Stimulated activated CD8-positive, alpha-beta memory T cell treated with anti-CD3 and anti-CD28 coated beads, Interleukin-4, amount 100 ng/mL, for 48 hours (primary cell): ENCODE measurements at regions not wholly inside any gene's neighbourhood (a gene's known extent, or its start where the extent isn't known, plus 50 kb on each side); places are given as distances from the start of the nearest gene placed in this dataset.
"Not testable (repeated sequence)": the region's sequence is repeated elsewhere in the genome, so short reads cannot be mapped to it uniquely, and the experiment has no call there.

Experiments used
- DNase-seq: peaks from one replicate; pipeline ENCODE4 v3.0.0-alpha.2; 2020

DNA sequence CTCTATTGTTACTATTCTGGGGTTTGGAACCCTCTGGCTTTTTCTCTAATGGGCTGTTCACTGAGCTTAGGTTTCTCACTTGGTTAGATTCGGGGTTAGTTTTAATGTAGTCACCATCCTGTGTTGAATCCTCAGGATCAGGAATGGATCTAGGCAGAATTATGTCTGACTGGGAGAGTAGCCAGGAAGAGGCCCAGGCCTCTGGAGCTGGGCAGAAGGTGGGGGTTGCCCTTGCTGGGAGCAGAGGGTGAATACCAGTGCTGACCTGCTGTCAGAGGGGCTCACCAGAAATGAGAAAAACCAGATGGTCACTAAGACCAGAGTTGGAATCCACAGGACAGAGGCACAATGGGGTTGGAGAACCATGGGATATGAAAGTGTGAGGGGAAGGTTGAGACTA lies 126.6 kb upstream of the SLC4A4 start:
- DNase-seq = no peak

DNA sequence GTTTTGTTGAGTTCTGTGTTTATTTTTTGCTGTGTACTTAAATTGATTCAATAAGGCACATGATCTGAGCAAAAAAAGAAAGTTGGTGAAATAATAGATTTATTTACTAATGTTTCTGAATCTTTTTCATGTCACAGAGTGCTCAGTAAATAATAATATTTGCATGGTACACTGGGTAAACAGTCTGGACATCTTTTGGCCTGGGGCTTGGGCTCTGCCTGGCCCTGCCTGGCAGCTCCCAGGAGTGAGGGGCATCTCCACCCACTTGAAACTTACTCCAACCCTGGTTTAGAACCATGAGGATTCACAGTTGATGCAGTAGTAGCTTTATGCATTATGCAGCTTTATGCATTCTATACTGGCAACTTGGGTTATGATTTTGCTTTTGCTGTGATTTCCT lies 124.2 kb upstream of the SLC4A4 start:
- no peak for DNase-seq

DNA sequence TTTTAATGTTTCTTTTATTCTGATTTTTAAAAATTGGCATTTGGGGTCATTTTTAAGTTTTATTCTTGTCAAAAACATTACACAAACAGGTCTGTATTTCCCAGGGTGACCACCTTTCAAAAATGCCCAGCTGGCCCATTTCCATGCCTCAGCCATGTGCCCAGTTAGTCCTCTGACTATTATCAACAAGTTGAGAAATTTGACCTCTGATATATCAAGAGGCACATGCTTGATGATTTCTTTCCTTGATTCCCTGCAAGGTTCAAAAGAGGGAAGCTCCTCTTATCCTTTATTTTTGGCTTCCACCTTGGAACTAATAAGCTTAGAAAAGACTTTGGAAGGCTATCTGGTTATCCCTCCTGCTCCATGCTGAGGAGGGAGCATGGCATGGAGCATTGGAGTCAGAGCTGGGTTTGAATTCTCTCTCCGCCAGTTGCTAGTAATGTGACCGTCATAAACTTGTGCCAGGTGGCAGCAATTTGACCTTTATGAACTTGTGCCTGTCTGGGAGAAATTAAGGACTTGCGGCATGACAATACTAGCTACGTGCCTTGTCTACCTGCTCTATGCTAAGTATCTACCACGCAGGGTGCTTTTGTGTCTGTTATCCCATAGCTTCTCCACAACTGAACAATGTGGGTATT lies 122.4 kb upstream of the SLC4A4 start:
- DNase-seq = no peak

DNA sequence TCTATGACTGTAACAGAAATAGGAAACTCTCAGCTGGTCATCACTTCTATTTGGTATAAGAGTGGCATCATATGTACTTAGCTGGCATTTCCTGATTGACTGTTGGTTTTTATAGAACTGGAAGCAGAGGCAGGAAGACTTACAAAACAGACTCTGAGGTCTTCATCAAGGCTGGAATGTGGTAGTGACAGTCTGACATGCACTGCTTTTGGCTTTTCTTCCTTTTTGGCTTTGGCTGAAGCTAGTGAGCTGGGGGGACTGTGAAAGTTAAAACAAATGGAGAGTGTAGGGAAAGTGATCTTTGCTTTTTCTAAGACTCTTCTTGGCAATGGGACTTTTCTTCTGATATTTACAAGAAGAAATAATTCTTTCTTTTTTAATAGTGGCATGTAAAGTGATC lies 121.1 kb upstream of the SLC4A4 start:
- no peak for DNase-seq

DNA sequence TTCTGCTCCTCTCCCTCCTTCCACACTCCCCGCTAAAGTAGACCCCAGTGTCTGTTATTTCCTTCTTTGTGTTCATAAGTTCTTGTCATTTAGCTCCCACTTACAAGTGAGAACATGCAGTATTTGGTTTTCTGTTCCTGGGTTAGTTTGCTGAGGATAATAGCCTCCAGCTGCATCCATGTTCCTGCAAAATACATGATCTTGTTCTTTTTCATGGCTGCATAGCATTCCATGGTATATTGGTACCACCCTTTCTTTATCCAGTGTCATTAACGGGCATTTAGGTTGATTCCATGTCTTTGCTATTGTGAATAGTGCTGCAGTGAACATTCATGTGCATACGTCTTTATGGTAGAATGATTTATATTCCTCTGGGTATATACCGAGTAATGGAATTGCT lies 118.0 kb upstream of the SLC4A4 start:
- DNase-seq = not testable (repeated sequence)

DNA sequence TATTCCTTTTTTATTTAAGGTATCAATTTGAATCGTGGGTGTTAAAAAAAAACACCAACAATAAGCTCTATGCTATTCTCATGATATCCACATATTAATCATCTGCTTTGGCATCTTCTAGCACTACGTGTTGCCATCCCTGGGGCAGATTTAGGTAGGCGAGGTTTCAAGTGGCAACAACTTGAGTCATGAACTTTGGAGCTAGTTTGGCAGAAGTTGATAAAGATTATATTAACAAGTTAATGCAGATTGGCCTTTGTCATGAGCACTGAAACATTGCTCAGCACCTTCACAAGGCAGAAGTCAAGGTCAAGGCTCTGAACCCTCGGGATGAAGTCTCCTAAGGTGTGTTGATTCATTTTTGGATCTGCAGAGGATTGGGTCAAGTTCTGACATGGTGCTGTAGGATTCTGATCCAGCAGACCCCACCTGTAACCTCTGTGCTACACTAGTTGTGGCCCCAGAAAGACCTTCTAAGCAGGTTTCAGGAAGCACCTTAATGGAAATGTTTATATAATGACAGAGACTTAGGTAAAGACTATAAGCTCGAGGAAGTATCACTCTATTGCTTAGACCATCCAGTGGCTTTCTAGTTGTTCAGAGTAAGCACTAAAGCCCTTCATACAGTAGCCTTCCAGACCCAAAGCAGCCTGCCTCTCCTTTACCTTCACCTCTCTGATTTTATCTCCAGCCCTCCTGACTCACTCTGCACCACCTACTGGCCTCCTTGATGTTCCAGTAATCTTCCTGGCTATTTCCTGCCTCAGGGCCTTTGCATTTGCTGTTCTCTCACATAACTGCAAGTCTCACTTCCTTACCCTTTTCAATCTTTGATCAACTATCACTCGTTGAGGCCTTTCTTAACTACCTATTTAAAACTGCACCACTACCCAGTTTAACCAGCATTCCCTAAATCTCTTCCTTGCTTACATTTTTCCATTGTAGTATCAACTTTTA lies 117.0 kb upstream of the SLC4A4 start:
- DNase-seq = no peak

DNA sequence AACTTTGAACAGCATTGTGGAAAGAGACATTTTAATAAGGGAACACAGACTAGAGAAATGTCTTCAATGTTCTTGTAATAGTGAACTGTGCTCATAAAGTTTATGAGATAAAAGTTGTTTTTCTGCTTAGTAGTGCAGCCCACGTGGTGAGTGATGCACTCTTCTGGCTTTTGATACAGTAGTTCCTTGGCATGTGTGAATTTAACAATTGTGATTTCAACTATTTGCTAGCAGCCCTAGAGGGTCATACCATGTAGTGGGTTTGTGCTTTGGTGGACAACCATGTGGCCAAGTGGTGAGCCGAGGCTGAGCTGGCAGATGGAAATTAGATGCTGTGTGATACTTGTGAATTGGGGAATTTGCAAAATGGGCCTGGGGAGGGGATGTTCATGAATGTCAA lies 116.2 kb upstream of the SLC4A4 start:
- no peak for DNase-seq

DNA sequence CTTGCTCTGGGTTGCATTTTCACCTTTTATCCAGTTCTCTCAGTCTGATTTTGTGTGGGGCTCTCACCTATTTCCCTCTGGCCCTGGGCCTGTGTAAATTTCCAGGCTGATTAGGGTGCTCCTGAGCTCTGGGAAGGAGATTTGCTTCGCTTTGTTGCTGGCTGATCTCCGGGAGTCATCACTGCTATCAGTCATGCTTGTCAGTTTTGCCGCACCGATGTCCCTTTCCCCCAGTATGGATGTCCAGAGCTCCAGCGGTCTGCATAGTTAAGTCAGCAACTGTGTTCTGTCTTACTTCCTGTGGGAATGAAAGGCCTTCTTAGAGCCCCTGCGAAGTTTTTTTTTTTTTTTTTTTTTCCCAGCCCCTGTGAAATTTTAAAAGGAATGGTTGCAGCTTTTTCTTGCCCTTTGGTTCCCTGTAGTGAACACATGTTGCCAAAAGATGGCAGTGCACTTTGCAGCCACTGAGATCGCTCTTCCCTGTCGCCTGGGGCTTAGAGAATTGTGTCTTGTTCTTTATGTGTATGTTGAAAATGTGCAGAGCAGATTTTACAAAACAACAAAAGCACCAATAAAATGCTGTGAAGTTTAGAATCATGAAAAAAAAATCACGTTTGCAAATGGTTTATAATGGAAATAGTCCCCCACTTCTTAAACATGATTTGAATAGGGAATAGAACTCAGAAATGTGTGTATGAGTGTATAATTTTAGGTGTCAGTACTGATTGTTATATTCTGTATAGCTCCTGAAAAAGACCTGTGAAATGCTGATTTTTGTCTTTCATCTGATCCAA lies 109.1 kb upstream of the SLC4A4 start:
- no peak for DNase-seq

DNA sequence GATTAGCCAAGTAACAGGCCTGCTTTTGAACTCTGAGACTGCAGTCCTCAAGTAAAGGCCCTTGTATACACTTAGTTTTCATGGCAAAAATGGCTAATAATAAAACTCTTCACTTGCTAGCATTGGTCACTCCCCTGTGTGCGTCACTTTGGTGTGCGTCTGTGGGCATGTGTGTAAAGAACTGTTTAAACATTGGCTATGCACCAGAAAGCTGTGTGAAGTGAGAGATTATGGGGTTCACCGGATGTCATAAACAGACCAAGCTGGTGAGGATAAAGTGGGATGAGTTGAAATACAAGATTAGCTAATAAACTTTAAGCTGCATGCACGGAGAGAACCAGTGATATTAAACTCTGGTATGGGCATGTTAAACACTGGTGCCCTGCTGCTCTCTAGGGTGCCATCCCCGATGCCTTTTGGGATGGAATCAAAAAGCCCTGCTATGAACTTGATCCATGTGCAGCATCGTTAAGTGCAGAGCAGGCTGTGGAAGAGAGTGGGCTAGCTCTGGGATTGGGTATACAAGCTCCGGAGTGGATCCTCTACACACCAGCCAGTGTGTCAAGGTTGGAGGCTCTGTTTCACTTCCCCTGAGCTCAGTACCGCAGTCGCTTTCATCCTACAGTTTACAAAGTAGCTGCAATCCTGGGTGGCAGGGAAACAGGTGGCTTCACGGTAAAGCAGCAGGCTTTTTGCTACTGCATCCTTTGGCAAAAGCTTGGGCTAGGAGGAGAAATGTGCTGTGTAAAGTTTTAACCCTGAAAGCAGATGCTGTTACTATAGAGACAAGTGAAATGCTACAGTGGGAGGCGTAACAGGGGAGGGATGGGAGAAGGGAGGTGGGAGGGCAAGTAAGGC lies 108.3 kb upstream of the SLC4A4 start:
- no peak for DNase-seq

DNA sequence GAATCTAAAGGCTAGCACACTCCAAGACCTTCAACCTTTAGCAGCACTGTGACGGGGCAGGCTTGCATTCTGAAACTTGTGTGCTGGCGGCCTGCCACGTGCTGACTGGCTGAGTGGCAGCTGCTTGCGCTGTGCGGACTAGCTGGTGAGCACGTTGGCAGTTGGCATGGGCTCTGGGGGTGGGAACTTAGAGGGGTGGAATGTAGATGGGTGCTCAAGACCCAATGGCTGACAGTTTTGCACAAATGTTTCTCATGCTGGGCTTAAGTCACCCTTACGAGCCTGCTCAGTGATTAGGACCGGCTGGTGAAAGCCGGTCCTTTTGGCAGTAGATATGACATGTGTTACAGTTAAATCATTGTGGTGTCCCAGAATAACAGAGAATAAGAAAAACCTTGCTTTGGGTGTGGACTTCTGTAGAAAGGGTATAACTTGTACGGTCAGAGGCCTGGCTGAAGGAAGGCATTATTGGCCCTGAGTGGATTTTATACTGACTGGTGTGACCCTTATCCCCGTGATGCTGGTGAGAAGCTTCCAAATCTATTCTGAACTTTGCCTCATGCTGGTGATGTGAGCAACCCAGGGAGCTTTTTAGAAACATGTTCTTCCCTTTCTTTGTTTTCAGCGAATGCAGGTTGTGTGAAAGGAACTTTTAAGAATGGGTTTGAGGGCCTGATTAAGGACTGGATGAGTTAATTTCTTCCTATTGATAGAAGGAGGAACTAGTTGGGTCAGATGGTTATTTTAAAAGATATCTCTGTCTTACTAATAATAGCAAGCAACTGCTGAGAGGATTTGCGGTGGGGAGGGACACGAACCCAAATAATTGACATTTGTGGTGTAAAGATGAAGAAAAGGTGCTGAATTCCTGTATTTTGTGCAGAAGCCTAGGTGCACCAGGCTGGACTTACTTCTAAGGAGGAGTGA lies 107.4 kb upstream of the SLC4A4 start:
- DNase-seq = no peak

DNA sequence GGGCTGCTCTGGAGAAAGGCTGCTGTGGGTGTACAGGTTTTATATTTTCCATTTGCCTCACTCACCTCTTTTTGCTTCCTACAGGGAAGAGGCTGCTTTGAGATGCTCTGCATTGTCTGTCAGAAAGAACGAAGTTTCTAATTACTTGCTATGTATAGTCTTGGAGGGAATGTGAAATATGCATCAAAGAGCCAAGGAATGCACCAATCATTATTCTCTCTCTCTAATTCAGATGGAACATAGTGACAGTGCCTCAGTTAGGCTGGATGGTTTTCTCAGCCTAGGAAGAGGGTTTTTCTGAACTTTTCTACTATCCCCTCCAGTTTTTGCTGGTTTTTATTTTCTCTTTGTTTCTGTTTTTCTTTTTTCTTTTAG lies 106.8 kb upstream of the SLC4A4 start:
- DNase-seq = no peak

DNA sequence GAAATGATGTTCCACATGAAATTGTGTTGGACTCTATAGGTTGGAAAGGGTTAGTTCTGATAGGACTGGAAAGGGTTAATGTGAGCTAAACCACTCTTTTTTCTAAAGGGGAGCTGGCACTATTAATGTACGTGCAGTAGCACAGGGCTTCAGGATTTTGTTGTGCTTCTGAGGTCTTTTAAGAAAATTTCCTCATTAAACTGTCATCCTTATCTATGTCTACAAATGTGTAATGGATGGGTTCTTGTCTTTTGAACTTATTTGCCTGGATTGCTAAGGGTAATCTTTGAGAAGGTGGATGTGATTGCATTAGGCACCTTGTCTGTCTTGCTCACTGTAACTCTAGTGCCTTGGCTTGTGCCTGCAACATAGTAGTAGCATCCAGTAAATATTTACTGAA lies 106.0 kb upstream of the SLC4A4 start:
- no peak for DNase-seq

DNA sequence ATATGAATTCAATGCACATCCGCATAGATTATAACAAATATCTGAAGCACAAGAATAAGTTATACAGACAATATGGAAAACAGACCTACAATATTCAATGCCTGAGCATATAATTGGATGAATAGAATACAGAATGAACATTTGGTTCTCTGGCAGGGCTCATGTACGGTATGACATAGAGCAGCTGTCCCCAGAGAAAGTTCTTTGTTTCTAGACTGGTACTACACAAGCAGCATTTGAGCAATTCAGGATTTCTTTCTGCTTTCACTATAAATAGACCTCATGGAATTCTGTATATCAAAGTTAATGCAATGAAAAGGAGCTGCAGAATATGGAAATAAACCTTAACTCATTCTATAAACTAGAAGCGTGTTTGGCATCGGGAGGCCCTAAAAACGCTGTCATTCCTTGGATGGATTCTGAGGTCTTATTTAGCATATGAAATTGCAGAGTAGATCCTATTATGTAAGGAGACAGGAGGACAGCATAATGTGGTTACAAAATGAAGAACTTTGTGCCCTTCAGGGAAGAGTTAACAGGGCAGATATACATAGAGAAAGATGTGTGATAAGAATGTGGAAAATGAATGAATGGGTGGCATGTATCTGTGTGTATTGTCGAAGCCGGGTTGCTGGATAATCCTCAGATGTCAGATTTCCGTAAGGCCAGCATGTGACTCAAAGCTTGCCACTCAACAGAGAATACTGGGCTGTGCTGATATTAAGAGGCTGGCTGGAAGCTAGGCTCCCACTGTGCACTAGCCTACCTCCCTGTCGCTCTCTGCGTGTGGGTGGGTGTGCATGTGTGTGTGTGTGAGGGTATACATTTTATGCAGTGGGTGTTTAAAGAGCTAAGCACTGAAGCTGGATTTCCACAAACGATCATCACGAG lies 103.3 kb upstream of the SLC4A4 start:
- no peak for DNase-seq

DNA sequence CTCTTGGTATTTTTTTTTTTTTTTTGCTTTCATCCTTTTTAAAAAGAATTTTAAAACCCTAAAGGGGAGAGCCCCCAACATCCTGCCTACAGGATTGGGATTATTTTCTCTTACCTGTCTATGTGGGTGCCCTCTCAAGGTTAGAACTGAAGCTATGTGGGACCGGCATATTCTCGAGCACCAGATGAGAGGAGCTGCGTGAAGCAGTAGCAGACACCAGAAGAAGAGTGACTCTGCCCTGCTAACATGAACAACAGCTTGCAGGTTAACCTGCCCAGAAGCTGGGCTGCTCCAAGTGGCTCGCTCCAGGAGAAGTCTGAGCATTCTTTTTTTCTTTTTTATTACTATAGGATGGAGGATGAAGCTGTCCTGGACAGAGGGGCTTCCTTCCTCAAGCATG lies 102.6 kb upstream of the SLC4A4 start:
- no peak for DNase-seq

DNA sequence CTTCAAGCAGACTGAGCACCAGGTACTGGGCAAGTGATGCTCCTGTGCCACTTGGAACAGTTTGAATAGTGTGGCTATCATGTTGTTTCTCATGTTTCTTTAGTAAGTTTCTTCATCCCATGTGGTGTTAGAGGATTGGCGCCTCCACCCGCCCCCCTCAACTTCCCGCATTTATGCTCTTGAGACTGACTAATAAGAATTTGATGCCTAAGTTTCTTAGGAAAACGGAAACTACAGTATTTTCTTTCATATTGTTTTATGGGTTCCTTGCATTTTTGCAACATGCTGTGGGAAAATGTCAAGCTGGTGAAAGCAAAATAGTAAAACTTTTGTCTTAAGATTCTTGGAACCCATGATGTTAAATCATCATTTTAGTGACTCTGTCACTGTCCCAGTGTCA lies 101.2 kb upstream of the SLC4A4 start:
- DNase-seq = no peak

DNA sequence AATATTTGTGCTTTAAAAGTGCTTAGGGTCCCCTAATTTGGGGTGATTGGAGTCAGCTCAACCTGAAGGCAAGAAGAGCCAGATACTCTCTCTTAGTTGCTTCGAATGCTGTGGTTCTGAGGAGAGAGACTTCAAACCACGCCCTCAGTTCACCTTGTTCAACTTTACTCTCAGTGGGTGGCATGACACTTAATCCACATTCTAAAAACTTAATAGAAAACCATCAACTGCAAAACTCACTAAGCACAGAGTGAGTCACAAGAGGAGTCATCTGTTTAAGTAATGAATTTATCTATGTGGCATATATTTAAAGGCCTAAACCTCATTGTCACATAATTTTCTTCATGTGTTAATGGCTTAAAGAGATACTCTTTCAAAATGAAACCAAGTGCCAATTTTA lies 99.5 kb upstream of the SLC4A4 start:
- no peak for DNase-seq

DNA sequence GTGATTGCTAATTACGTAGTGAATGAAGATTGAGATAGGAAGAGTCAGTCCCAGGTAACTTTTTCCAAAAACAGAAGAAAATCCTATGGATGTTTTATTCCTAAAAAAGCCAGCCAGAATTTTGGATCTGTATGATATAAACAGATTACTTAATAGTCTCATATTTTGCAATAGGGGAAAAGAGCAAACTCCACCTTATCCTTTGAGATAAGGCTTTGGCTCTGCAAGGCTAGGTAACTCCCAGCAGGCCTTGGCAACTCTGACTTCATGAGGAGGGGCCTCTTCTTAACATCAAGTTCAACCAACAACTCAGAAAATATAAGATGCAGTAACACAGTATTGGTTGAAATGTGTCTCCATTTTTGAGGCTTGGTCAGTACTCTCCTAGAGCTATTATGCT lies 98.7 kb upstream of the SLC4A4 start:
- DNase-seq = no peak

DNA sequence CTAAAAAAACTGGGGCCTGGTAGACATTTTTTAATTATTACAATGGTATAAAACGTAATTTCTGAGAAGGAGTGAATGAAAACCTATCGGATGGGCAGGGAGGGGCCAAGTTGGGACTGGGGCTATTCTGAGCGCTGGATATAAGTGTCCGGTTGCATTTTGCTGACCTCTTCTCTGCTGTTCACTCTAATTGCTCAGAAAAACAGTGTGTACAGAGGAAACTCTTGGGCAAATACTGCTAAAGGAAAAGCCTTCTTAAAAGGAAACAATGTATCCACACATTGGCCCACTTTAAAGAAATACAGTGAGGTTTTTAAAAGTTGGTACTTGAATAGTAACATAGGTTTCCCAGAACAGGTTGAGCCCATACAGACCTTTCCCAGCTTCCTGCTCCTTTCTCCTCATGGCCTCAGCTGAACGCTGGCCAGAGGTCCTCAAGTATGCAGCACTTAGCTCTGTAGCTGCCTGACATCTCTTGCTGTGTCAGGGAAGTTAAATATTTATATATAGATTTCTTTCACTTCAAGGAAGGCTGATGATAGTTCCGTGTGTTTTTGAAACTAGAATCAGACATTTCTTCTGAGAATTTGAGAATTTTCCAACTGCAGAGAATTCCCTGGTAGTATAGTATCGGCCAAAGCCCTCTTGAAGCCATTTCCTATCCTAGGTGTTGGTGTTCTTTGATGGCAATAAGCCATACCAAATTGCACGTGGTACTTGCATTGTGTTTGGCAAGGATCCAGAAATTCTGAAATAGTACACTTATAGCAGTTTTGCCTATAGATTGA lies 97.1 kb upstream of the SLC4A4 start:
- DNase-seq = no peak

DNA sequence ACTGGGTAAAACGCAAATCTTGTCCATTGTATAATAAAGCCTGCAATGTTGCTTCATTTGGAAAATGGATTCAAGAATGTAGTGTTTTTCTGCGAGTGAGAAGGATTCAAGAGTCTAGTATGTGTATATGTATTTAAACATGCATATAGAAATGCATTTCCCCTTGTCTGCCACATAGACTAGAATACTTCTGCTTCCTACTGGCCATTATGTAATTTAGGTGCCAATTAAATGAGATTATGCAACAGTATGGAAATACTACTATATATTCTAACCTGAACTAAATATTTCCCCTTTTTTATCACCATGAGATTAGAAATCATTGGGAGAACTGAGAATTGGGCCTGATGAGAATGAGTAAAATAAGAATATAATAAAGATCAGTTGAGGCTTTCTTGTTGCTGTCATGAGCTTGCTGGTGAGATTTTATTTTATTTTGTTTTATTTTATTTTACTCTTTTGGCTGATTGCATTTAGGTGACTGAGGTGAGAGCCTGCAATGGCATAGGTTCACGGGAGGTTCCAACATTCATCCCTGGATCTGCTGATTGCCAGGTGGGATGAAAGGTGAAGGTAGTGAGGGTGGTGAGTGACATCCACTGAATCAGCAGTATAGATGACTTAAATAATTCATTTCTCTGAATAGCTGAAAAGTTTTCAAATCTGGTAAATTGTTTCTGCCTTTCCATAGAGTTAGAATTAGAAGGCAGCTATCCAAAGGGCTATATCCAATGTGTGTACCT lies 95.6 kb upstream of the SLC4A4 start:
- no peak for DNase-seq
